ENCODE measurements at regions not wholly inside any gene's neighbourhood (a gene's known extent, or its start where the extent isn't known, plus 50 kb on each side); places are given as distances from the start of the nearest gene placed in this dataset.
A peak's percentile ranks its signal among the peaks of the same experiment; 100 is the strongest.

DNA sequence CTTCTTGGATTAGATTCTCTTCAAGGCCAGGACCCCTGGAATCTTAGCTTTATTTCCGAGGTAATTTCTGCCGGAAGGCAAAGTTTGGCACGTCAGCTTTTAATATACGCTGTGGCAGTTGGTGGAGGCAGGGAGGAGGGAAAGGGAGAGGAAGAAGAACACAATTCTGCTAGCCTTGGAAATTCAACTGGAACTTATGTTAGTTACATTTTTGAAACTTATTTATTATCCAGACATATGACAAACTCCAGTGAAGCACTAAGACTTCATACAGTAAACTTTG lies 100.1 kb upstream of the TSC22D2 start:
- ChIA-PET POLR2A (ENCODE audit: unreplicated experiment) (no interaction called here), CTCF (no interaction called here)
- Histone ChIP-seq H3F3A (ENCODE audit: low read length, unreplicated experiment) (no peaks in the 10 kb centered on the region), H2AFZ (ENCODE audit: low read length) (no peak overlapping the region), H3K27ac (ENCODE audit: low read length) (no peak overlapping the region), H3K9me3 (ENCODE audit: low read length) (no peaks in the 10 kb centered on the region), H3K36me3 (ENCODE audit: low read depth, low read length) (no peaks in the 10 kb centered on the region), H3K9me2 (replicated peaks; ENCODE audit: low read length) (no peaks in the 10 kb centered on the region), H3K4me1 (ENCODE audit: insufficient read depth, low read length) (peaks cover 12% of the 10 kb centered on the region; the same call in 1 of the 2 replicates), H3K4me3 (ENCODE audit: low read length) (no peak overlapping the region), H4K20me1 (ENCODE audit: low read length) (no peaks in the 10 kb centered on the region), H3K4me2 (ENCODE audit: low read length) (no peak overlapping the region), H3K9ac (ENCODE audit: low read length) (no peak overlapping the region), H3K27me3 (ENCODE audit: low read length) (no peaks in the 10 kb centered on the region), H3K79me2 (ENCODE audit: low read length) (no peaks in the 10 kb centered on the region)
- TF ChIP-seq EZH2 (IDR thresholded peaks at IDR 0.05; ENCODE audit: low read length, unreplicated experiment), result no peak
- TF ChIP-seq EZH2phosphoT487 (IDR thresholded peaks at IDR 0.05; ENCODE audit: borderline replicate concordance, low read length), result no peak
- TF ChIP-seq, protein P1, sequence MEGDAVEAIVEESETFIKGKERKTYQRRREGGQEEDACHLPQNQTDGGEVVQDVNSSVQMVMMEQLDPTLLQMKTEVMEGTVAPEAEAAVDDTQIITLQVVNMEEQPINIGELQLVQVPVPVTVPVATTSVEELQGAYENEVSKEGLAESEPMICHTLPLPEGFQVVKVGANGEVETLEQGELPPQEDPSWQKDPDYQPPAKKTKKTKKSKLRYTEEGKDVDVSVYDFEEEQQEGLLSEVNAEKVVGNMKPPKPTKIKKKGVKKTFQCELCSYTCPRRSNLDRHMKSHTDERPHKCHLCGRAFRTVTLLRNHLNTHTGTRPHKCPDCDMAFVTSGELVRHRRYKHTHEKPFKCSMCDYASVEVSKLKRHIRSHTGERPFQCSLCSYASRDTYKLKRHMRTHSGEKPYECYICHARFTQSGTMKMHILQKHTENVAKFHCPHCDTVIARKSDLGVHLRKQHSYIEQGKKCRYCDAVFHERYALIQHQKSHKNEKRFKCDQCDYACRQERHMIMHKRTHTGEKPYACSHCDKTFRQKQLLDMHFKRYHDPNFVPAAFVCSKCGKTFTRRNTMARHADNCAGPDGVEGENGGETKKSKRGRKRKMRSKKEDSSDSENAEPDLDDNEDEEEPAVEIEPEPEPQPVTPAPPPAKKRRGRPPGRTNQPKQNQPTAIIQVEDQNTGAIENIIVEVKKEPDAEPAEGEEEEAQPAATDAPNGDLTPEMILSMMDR (conservative IDR thresholded peaks at IDR 0.05; ENCODE audit: low read depth, low read length), result no peak
- DNase-seq, result no peak
- BruUV-seq (replicated peaks), result no TSS peak
- intact Hi-C loops (cut with micrococcal nuclease), result no loop called here
- no peak for ATAC-seq

GRCh38 chr3:150307311-150308036 lies 100.6 kb upstream of the TSC22D2 start:
- peaks cover 14% of the 10 kb centered on the region; the same call in 1 of the 2 replicates for H3K4me1 ChIP-seq (ENCODE audit: insufficient read depth, low read length)
- no peak overlapping the region for H3K4me2 ChIP-seq (ENCODE audit: low read length)
- H3K9me3 ChIP-seq (ENCODE audit: low read length), result no peaks in the 10 kb centered on the region
- no peak for DNase-seq
- TF ChIP-seq, protein P1 (conservative IDR thresholded peaks at IDR 0.05; ENCODE audit: low read depth, low read length), result no peak
- TF ChIP-seq EZH2phosphoT487 (IDR thresholded peaks at IDR 0.05; ENCODE audit: borderline replicate concordance, low read length), result no peak
- no peak for TF ChIP-seq EZH2 (IDR thresholded peaks at IDR 0.05; ENCODE audit: low read length, unreplicated experiment)
- H3K79me2 ChIP-seq (ENCODE audit: low read length), result no peaks in the 10 kb centered on the region
- H4K20me1 ChIP-seq (ENCODE audit: low read length), result no peaks in the 10 kb centered on the region
- ChIA-PET POLR2A (ENCODE audit: unreplicated experiment) (no interaction called here), CTCF (no interaction called here)
- H3K36me3 ChIP-seq (ENCODE audit: low read depth, low read length), result no peaks in the 10 kb centered on the region
- intact Hi-C loops (cut with micrococcal nuclease), result no loop called here
- H3K9me2 ChIP-seq (replicated peaks; ENCODE audit: low read length), result no peaks in the 10 kb centered on the region
- BruUV-seq (replicated peaks), result no TSS peak
- H3K9ac ChIP-seq (ENCODE audit: low read length), result no peak overlapping the region
- H3K27me3 ChIP-seq (ENCODE audit: low read length), result no peaks in the 10 kb centered on the region
- H2AFZ ChIP-seq (ENCODE audit: low read length), result no peak overlapping the region
- no peaks in the 10 kb centered on the region for H3F3A ChIP-seq (ENCODE audit: low read length, unreplicated experiment)
- no peak overlapping the region for H3K4me3 ChIP-seq (ENCODE audit: low read length)
- H3K27ac ChIP-seq (ENCODE audit: low read length), result no peak overlapping the region
- no peak for ATAC-seq

DNA sequence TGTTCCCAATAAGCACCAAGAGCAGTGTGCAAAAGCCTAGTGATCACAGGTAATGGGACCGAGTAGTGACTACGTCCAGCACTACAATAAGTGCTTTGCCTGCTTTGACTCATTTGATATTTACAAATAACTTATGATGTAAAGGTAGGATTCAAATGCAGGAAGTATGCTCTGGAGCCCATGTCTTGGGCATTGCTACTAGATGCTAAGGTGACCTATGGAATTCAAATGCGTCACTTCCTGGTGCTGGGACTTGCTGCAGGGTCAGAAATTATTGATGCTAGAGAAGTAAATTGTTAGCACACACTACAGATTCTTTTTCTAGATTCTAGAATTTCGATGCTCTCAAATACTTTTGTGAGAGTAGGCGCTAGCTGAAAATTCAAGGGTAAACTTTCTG lies 101.2 kb upstream of the TSC22D2 start:
- Histone ChIP-seq H4K20me1 (ENCODE audit: low read length) (no peaks in the 10 kb centered on the region), H3K4me3 (ENCODE audit: low read length) (no peak overlapping the region), H3K4me2 (ENCODE audit: low read length) (no peak overlapping the region), H3K36me3 (ENCODE audit: low read depth, low read length) (no peaks in the 10 kb centered on the region), H2AFZ (ENCODE audit: low read length) (no peak overlapping the region), H3K79me2 (ENCODE audit: low read length) (no peaks in the 10 kb centered on the region), H3K27ac (ENCODE audit: low read length) (no peak overlapping the region), H3K4me1 (ENCODE audit: insufficient read depth, low read length) (peaks cover 17% of the 10 kb centered on the region), H3K27me3 (ENCODE audit: low read length) (no peaks in the 10 kb centered on the region), H3K9ac (ENCODE audit: low read length) (no peak overlapping the region), H3K9me2 (replicated peaks; ENCODE audit: low read length) (no peaks in the 10 kb centered on the region), H3K9me3 (ENCODE audit: low read length) (no peaks in the 10 kb centered on the region), H3F3A (ENCODE audit: low read length, unreplicated experiment) (no peaks in the 10 kb centered on the region)
- DNase-seq (peak; percentile 28), ATAC-seq (peak; percentile 31)
- ChIA-PET CTCF (no interaction called here), POLR2A (ENCODE audit: unreplicated experiment) (no interaction called here)
- no peak for TF ChIP-seq EZH2 (IDR thresholded peaks at IDR 0.05; ENCODE audit: low read length, unreplicated experiment)
- TF ChIP-seq, protein P1 (conservative IDR thresholded peaks at IDR 0.05; ENCODE audit: low read depth, low read length), result no peak
- no peak for TF ChIP-seq EZH2phosphoT487 (IDR thresholded peaks at IDR 0.05; ENCODE audit: borderline replicate concordance, low read length)
- BruUV-seq (replicated peaks), result no TSS peak
- intact Hi-C loops (cut with micrococcal nuclease), result no loop called here
